HT-29 (cell line): ENCODE measurements at regions not wholly inside any gene's neighbourhood (a gene's known extent, or its start where the extent isn't known, plus 50 kb on each side); places are given as distances from the start of the nearest gene placed in this dataset.

Experiments used
- DNase-seq: peaks from one replicate; pipeline ENCODE4 v3.0.0-alpha.2; 2015; ENCODE audit warnings: low spot score

- no peak for DNase-seq
These were observed 63.7 kb upstream of the AMZ2 start for GRCh38 chr17:68184141-68184571.

- no peak for DNase-seq
These were observed 62.9 kb upstream of the AMZ2 start for GRCh38 chr17:68184816-68185436.

- no peak for DNase-seq
These were observed 62.0 kb upstream of the AMZ2 start for GRCh38 chr17:68185820-68186219.

GRCh38 chr17:68190495-68190894, 57.3 kb upstream of the AMZ2 start:
- no peak for DNase-seq

GRCh38 chr17:68195667-68196393, 52.0 kb upstream of the AMZ2 start:
- no peak for DNase-seq

- DNase-seq: no peak
These were observed 51.3 kb upstream of the AMZ2 start for GRCh38 chr17:68196394-68197090.

GRCh38 chr17:68197091-68197996, 50.5 kb upstream of the AMZ2 start:
- DNase-seq: no peak

- DNase-seq: peak; percentile 43
These were observed 49.6 kb upstream of the AMZ2 start for GRCh38 chr17:68197997-68198930.
